ENCODE measurements at regions not wholly inside any gene's neighbourhood (a gene's known extent, or its start where the extent isn't known, plus 50 kb on each side); places are given as distances from the start of the nearest gene placed in this dataset.

DNA sequence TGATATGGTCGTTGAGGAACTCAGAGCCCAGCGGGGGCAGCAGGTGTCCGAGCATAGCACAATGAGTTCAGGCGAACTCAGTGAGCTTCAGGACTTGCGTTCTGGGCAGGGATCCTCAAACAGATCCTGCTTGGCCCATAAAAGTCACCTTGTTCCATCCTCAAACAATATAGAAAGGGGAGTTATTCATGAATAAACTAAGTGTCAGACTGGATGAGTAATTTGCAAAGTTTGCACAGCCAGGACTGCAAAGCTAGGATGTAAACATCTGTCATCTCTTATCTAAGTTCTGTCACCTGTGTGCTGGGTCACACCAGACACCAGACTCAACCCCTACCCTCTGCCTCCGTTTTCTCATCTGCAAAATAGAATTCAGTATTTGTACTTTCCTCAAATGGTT is 58.0 kb upstream of the PFKP start:
- no peak overlapping the region for H3K27ac Mint-ChIP-seq
- H3K27me3 Mint-ChIP-seq (ENCODE audit: insufficient read depth, low read depth, poor library complexity): peaks cover 1% of the 10 kb centered on the region
- ATAC-seq (no peak), DNase-seq (ENCODE audit: low spot score) (no peak)
- Histone ChIP-seq H3K9me2 (ENCODE audit: insufficient read depth) (no peaks in the 10 kb centered on the region), H3K79me2 (replicated peaks; ENCODE audit: insufficient read depth) (no peaks in the 10 kb centered on the region), H3K4me3 (no peak overlapping the region), H3K27ac (ENCODE audit: low read depth) (no peak overlapping the region), H4K20me1 (replicated peaks; ENCODE audit: insufficient read depth) (no peaks in the 10 kb centered on the region), H3K4me1 (ENCODE audit: insufficient read depth) (no peaks in the 10 kb centered on the region), H3K27me3 (ENCODE audit: insufficient read depth) (no peaks in the 10 kb centered on the region), H3K4me2 (no peak overlapping the region), H2AFZ (no peak overlapping the region), H3F3A (replicated peaks; ENCODE audit: low read depth) (no peaks in the 10 kb centered on the region), H3K36me3 (ENCODE audit: insufficient read depth) (no peaks in the 10 kb centered on the region)
- H3K4me3 Mint-ChIP-seq: no peak overlapping the region
- H3K9me3 Mint-ChIP-seq: no peaks in the 10 kb centered on the region
- TF ChIP-seq ZNF331 (CRISPR knock-in tag; IDR thresholded peaks at IDR 0.05; ENCODE audit: low read depth) (no peak), ZNF114 (CRISPR knock-in tag; IDR thresholded peaks at IDR 0.05) (no peak), POLR2AphosphoS5 (IDR thresholded peaks at IDR 0.05; ENCODE audit: low read depth) (no peak), JUNB (IDR thresholded peaks at IDR 0.05; ENCODE audit: unreplicated experiment) (no peak), CREB1 (CRISPR knock-in tag; IDR thresholded peaks at IDR 0.05; ENCODE audit: low read depth) (no peak), STAT1 (IDR thresholded peaks at IDR 0.05; ENCODE audit: unreplicated experiment) (no peak), NANOG (IDR thresholded peaks at IDR 0.05; ENCODE audit: borderline replicate concordance) (no peak), EZH2 (IDR thresholded peaks at IDR 0.05; ENCODE audit: low read depth, unreplicated experiment) (no peak), EZH2phosphoT487 (IDR thresholded peaks at IDR 0.05; ENCODE audit: unreplicated experiment) (no peak)
- TF ChIP-seq, protein P1, sequence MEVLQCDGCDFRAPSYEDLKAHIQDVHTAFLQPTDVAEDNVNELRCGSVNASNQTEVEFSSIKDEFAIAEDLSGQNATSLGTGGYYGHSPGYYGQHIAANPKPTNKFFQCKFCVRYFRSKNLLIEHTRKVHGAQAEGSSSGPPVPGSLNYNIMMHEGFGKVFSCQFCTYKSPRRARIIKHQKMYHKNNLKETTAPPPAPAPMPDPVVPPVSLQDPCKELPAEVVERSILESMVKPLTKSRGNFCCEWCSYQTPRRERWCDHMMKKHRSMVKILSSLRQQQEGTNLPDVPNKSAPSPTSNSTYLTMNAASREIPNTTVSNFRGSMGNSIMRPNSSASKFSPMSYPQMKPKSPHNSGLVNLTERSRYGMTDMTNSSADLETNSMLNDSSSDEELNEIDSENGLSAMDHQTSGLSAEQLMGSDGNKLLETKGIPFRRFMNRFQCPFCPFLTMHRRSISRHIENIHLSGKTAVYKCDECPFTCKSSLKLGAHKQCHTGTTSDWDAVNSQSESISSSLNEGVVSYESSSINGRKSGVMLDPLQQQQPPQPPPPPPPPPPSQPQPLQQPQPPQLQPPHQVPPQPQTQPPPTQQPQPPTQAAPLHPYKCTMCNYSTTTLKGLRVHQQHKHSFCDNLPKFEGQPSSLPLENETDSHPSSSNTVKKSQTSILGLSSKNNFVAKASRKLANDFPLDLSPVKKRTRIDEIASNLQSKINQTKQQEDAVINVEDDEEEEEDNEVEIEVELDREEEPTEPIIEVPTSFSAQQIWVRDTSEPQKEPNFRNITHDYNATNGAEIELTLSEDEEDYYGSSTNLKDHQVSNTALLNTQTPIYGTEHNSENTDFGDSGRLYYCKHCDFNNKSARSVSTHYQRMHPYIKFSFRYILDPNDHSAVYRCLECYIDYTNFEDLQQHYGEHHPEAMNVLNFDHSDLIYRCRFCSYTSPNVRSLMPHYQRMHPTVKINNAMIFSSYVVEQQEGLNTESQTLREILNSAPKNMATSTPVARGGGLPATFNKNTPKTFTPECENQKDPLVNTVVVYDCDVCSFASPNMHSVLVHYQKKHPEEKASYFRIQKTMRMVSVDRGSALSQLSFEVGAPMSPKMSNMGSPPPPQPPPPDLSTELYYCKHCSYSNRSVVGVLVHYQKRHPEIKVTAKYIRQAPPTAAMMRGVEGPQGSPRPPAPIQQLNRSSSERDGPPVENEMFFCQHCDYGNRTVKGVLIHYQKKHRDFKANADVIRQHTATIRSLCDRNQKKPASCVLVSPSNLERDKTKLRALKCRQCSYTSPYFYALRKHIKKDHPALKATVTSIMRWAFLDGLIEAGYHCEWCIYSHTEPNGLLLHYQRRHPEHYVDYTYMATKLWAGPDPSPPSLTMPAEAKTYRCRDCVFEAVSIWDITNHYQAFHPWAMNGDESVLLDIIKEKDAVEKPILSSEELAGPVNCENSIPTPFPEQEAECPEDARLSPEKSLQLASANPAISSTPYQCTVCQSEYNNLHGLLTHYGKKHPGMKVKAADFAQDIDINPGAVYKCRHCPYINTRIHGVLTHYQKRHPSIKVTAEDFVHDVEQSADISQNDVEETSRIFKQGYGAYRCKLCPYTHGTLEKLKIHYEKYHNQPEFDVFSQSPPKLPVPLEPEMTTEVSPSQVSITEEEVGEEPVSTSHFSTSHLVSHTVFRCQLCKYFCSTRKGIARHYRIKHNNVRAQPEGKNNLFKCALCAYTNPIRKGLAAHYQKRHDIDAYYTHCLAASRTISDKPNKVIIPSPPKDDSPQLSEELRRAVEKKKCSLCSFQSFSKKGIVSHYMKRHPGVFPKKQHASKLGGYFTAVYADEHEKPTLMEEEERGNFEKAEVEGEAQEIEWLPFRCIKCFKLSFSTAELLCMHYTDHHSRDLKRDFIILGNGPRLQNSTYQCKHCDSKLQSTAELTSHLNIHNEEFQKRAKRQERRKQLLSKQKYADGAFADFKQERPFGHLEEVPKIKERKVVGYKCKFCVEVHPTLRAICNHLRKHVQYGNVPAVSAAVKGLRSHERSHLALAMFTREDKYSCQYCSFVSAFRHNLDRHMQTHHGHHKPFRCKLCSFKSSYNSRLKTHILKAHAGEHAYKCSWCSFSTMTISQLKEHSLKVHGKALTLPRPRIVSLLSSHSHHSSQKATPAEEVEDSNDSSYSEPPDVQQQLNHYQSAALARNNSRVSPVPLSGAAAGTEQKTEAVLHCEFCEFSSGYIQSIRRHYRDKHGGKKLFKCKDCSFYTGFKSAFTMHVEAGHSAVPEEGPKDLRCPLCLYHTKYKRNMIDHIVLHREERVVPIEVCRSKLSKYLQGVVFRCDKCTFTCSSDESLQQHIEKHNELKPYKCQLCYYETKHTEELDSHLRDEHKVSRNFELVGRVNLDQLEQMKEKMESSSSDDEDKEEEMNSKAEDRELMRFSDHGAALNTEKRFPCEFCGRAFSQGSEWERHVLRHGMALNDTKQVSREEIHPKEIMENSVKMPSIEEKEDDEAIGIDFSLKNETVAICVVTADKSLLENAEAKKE (CRISPR knock-in tag; IDR thresholded peaks at IDR 0.05): no peak
- TF ChIP-seq, protein P2, sequence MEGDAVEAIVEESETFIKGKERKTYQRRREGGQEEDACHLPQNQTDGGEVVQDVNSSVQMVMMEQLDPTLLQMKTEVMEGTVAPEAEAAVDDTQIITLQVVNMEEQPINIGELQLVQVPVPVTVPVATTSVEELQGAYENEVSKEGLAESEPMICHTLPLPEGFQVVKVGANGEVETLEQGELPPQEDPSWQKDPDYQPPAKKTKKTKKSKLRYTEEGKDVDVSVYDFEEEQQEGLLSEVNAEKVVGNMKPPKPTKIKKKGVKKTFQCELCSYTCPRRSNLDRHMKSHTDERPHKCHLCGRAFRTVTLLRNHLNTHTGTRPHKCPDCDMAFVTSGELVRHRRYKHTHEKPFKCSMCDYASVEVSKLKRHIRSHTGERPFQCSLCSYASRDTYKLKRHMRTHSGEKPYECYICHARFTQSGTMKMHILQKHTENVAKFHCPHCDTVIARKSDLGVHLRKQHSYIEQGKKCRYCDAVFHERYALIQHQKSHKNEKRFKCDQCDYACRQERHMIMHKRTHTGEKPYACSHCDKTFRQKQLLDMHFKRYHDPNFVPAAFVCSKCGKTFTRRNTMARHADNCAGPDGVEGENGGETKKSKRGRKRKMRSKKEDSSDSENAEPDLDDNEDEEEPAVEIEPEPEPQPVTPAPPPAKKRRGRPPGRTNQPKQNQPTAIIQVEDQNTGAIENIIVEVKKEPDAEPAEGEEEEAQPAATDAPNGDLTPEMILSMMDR (conservative IDR thresholded peaks at IDR 0.05; ENCODE audit: low read depth in 2 of 2): no peak
- TF ChIP-seq, protein P3, sequence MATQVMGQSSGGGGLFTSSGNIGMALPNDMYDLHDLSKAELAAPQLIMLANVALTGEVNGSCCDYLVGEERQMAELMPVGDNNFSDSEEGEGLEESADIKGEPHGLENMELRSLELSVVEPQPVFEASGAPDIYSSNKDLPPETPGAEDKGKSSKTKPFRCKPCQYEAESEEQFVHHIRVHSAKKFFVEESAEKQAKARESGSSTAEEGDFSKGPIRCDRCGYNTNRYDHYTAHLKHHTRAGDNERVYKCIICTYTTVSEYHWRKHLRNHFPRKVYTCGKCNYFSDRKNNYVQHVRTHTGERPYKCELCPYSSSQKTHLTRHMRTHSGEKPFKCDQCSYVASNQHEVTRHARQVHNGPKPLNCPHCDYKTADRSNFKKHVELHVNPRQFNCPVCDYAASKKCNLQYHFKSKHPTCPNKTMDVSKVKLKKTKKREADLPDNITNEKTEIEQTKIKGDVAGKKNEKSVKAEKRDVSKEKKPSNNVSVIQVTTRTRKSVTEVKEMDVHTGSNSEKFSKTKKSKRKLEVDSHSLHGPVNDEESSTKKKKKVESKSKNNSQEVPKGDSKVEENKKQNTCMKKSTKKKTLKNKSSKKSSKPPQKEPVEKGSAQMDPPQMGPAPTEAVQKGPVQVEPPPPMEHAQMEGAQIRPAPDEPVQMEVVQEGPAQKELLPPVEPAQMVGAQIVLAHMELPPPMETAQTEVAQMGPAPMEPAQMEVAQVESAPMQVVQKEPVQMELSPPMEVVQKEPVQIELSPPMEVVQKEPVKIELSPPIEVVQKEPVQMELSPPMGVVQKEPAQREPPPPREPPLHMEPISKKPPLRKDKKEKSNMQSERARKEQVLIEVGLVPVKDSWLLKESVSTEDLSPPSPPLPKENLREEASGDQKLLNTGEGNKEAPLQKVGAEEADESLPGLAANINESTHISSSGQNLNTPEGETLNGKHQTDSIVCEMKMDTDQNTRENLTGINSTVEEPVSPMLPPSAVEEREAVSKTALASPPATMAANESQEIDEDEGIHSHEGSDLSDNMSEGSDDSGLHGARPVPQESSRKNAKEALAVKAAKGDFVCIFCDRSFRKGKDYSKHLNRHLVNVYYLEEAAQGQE (IDR thresholded peaks at IDR 0.05; ENCODE audit: unreplicated experiment): no peak
- TF ChIP-seq, protein P4, sequence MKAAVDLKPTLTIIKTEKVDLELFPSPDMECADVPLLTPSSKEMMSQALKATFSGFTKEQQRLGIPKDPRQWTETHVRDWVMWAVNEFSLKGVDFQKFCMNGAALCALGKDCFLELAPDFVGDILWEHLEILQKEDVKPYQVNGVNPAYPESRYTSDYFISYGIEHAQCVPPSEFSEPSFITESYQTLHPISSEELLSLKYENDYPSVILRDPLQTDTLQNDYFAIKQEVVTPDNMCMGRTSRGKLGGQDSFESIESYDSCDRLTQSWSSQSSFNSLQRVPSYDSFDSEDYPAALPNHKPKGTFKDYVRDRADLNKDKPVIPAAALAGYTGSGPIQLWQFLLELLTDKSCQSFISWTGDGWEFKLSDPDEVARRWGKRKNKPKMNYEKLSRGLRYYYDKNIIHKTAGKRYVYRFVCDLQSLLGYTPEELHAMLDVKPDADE (IDR thresholded peaks at IDR 0.05): no peak
- peaks cover 7% of the 10 kb centered on the region; the same call in 2 of the 3 replicates for H3K4me1 Mint-ChIP-seq
- no peaks in the 10 kb centered on the region for H3K36me3 Mint-ChIP-seq (ENCODE audit: low read depth)
